Spleen (tissue), 11 donors: ENCODE measurements at regions not wholly inside any gene's neighbourhood (a gene's known extent, or its start where the extent isn't known, plus 50 kb on each side); places are given as distances from the start of the nearest gene placed in this dataset.

Experiments used
- DNase-seq: peaks from one replicate; pipeline ENCODE4 v3.0.0-alpha.2; 2020
- H3K27ac ChIP-seq, 8 donors: fragments of 200-600 bp; sonication (generic) in 7 of 8; 1 replicate in 4 of 8; 2 replicates in 4 of 8; pipeline versions ENCODE4 v1.5.0 to v1.8.0; 2016 to 2021; ENCODE audit warnings: inconsistent platforms in 4 of 8, mild to moderate bottlenecking in 4 of 8, moderate library complexity in 1 of 8
- H3K27me3 ChIP-seq, 7 donors: fragments of 200-600 bp; sonication (generic) in 6 of 7; replicated peaks in 1 of 7; 1 replicate in 4 of 7; 2 replicates in 3 of 7; pipeline versions ENCODE4 v1.5.0 to v1.8.0; 2016 to 2021; ENCODE audit warnings: inconsistent platforms in 3 of 7, mild to moderate bottlenecking in 1 of 7
- H3K36me3 ChIP-seq, 6 donors: fragments of 200-600 bp; sonication (generic) in 5 of 6; 1 replicate in 4 of 6; 2 replicates in 2 of 6; pipeline versions ENCODE4 v1.5.0 to v1.8.0; 2016 to 2021; ENCODE audit warnings: inconsistent platforms in 2 of 6
- H3K4me1 ChIP-seq, 6 donors: fragments of 200-600 bp; sonication (generic) in 5 of 6; 1 replicate in 3 of 6; 2 replicates in 3 of 6; pipeline versions ENCODE4 v1.5.0 to v1.8.0; 2016 to 2021; ENCODE audit warnings: inconsistent platforms in 3 of 6
- H3K4me3 ChIP-seq, 8 donors: fragments of 200-600 bp; sonication (generic) in 7 of 8; 1 replicate in 4 of 8; 2 replicates in 4 of 8; pipeline versions ENCODE4 v1.5.0 to v1.8.0; 2016 to 2021; ENCODE audit warnings: inconsistent platforms in 4 of 8, mild to moderate bottlenecking in 4 of 8, moderate library complexity in 2 of 8
- H3K9me3 ChIP-seq, 8 donors: fragments of 200-600 bp; sonication (generic) in 7 of 8; 1 replicate in 4 of 8; 2 replicates in 4 of 8; pipeline versions ENCODE4 v1.5.0 to v1.8.0; 2016 to 2021; ENCODE audit warnings: inconsistent platforms in 4 of 8
- CTCF ChIP-seq, 11 experiments: fragments of 200-600 bp in 7 of 11; fragments of 450-650 bp in 4 of 11; sonication (generic) in 4 of 11; IDR thresholded peaks in 8 of 11; conservative IDR thresholded peaks in 3 of 11; 1 replicate in 7 of 11; 2 replicates in 4 of 11; pipeline versions ENCODE4 v1.4.0 to v1.8.0; 2016 to 2021; ENCODE audit warnings: antibody characterized with exemption in 11 of 11, inconsistent platforms in 4 of 11, mild to moderate bottlenecking in 1 of 11
- POLR2A ChIP-seq, 3 donors: fragments of 450-650 bp; IDR thresholded peaks; one replicate each; pipeline ENCODE4 v1.5.1; 2017; ENCODE audit warnings: antibody characterized with exemption in 3 of 3, mild to moderate bottlenecking in 1 of 3
- POLR2AphosphoS5 ChIP-seq, 3 donors: sonication (generic); formaldehyde crosslinking; IDR thresholded peaks; one replicate each; pipeline ENCODE4 v1.5.1; 2017; ENCODE audit warnings: antibody characterized with exemption in 3 of 3
- WGBS, 5 donors: extraction: QIAGEN DNeasy Blood & Tissue Kit in 3 of 5; methylation state at CpG; one replicate each; pipeline versions ENCODE4 v1.1.5 to v1.1.7; 2013 to 2018; 5-methylcytosine and 5-hydroxymethylcytosine counted together
- intact Hi-C: fragments of 100-400 bp; cut with DNase I; formaldehyde crosslinking; loops from one replicate; pipeline ENCODE4 v1.15.0; 2023; ENCODE audit warnings: low total_unique reads
- donor health status: healthy with polysubstance abuse.
- donor health status: DM: no; HTN: no; CAD: no; lungs with moderate emphysema.
- donor health status: DM: no; HTN: no; CAD: no.
- donor health status: Bipolar disorder and iron deficiency.
- donor health status: healthy.
- donor health status: DM: no; HTN: no; CAD: no.
- donor health status: DM: yes; HTN: yes; CAD: no.

- no peak overlapping the region for H3K4me3 ChIP-seq
- no peaks in the 10 kb centered on the region for H3K27me3 ChIP-seq
- H3K4me1 ChIP-seq = no peaks in the 10 kb centered on the region
- no peak overlapping the region for H3K27ac ChIP-seq
- intact Hi-C loops = no loop called here
- H3K9me3 ChIP-seq = no peaks in the 10 kb centered on the region
- no peaks in the 10 kb centered on the region for H3K36me3 ChIP-seq
- no peak for DNase-seq
- 65 to 83% (median 72%) methylated on average over 1 of the region's 1 CpG for WGBS, 5 donors
- TF ChIP-seq CTCF (IDR thresholded peaks at IDR 0.05 in 8 of 11, conservative IDR thresholded peaks at IDR 0.05 in 3 of 11) (no peak), POLR2A (IDR thresholded peaks at IDR 0.05) (no peak), POLR2AphosphoS5 (IDR thresholded peaks at IDR 0.05) (no peak)
These were observed 121.0 kb upstream of the ARGLU1 start for GRCh38 chr13:106688940-106689339.

- 63 to 73% (median 67%) methylated on average over 3 of the region's 3 CpGs for WGBS, 5 donors
- no peak for DNase-seq
- H3K27me3 ChIP-seq = no peaks in the 10 kb centered on the region
- no peaks in the 10 kb centered on the region for H3K36me3 ChIP-seq
- H3K27ac ChIP-seq = no peak overlapping the region
- TF ChIP-seq POLR2AphosphoS5 (IDR thresholded peaks at IDR 0.05) = no peak
- TF ChIP-seq CTCF (IDR thresholded peaks at IDR 0.05 in 8 of 11, conservative IDR thresholded peaks at IDR 0.05 in 3 of 11) = no peak
- no peak for TF ChIP-seq POLR2A (IDR thresholded peaks at IDR 0.05)
- H3K9me3 ChIP-seq = no peaks in the 10 kb centered on the region
- peaks cover 0 to 1% (median 0%) of the 10 kb centered on the region in 6 donors for H3K4me1 ChIP-seq
- H3K4me3 ChIP-seq = no peak overlapping the region
- intact Hi-C loops = no loop called here
These were observed 118.2 kb upstream of the ARGLU1 start for GRCh38 chr13:106686163-106686562.

- Histone ChIP-seq H3K27me3 (no peaks in the 10 kb centered on the region), H3K27ac (no peak overlapping the region), H3K4me1 (peaks cover 0 to 4% (median 0%) of the 10 kb centered on the region in 6 donors), H3K9me3 (no peaks in the 10 kb centered on the region), H3K36me3 (no peaks in the 10 kb centered on the region), H3K4me3 (no peak overlapping the region)
- DNase-seq = no peak
- intact Hi-C loops = no loop called here
- no peak for TF ChIP-seq POLR2AphosphoS5 (IDR thresholded peaks at IDR 0.05)
- no peak for TF ChIP-seq CTCF (IDR thresholded peaks at IDR 0.05 in 8 of 11, conservative IDR thresholded peaks at IDR 0.05 in 3 of 11)
- no peak for TF ChIP-seq POLR2A (IDR thresholded peaks at IDR 0.05)
- WGBS, 5 donors = 79 to 93% (median 87%) methylated on average over 6 of the region's 6 CpGs
These were observed 117.2 kb upstream of the ARGLU1 start for GRCh38 chr13:106685143-106685542.

- DNase-seq = no peak
- 84 to 98% (median 96%) methylated on average over 3 of the region's 3 CpGs for WGBS, 5 donors
- Histone ChIP-seq H3K4me3 (no peak overlapping the region), H3K36me3 (no peaks in the 10 kb centered on the region), H3K4me1 (peaks cover 0 to 4% (median 0%) of the 10 kb centered on the region in 6 donors), H3K27me3 (no peaks in the 10 kb centered on the region), H3K27ac (no peak overlapping the region), H3K9me3 (no peaks in the 10 kb centered on the region)
- intact Hi-C loops = no loop called here
- TF ChIP-seq CTCF (IDR thresholded peaks at IDR 0.05 in 8 of 11, conservative IDR thresholded peaks at IDR 0.05 in 3 of 11) (no peak), POLR2A (IDR thresholded peaks at IDR 0.05) (no peak), POLR2AphosphoS5 (IDR thresholded peaks at IDR 0.05) (no peak)
These were observed 116.0 kb upstream of the ARGLU1 start for GRCh38 chr13:106683918-106684317.
